ENCODE measurements at regions not wholly inside any gene's neighbourhood (a gene's known extent, or its start where the extent isn't known, plus 50 kb on each side); places are given as distances from the start of the nearest gene placed in this dataset.

GRCh38 chr13:109647699-109648098 lies 138.7 kb downstream of the IRS2 start:
- no CpG with 5 or more reads among the region's 2 CpGs for WGBS (ENCODE audit: extremely low coverage, insufficient coverage, insufficient read length)
- no peak overlapping the region for H3K14ac ChIP-seq (ENCODE audit: low read length)
- H3K4me1 ChIP-seq (ENCODE audit: control insufficient read depth in 1 of 2, insufficient read depth in 2 of 2, low read length in 2 of 2): peaks cover 0 to 3% of the 10 kb centered on the region in 2 experiments
- no peak overlapping the region for H2AFZ ChIP-seq (ENCODE audit: insufficient read depth, low read length, poor library complexity)
- no peaks in the 10 kb centered on the region for H3K36me3 ChIP-seq (ENCODE audit: control insufficient read depth in 1 of 2, insufficient read depth in 2 of 2, low read length in 2 of 2)
- no peak for DNase-seq
- no peak overlapping the region for H2BK12ac ChIP-seq (ENCODE audit: low read length)
- H4K91ac ChIP-seq (ENCODE audit: low read depth, low read length): no peak overlapping the region
- no peak overlapping the region for H3K23ac ChIP-seq (ENCODE audit: low read length)
- no peak overlapping the region for H3K18ac ChIP-seq (ENCODE audit: low read length)
- no peak overlapping the region for H2BK5ac ChIP-seq (ENCODE audit: low read depth, low read length, poor library complexity)
- H3K27me3 ChIP-seq (ENCODE audit: insufficient read depth, low read length): no peaks in the 10 kb centered on the region
- H3K79me1 ChIP-seq (ENCODE audit: low read length): no peaks in the 10 kb centered on the region
- no peaks in the 10 kb centered on the region for H3K79me2 ChIP-seq (ENCODE audit: control insufficient read depth, insufficient read depth, low read length, poor library complexity)
- H3K9ac ChIP-seq (ENCODE audit: low read length): no peak overlapping the region
- H3K4me2 ChIP-seq (ENCODE audit: low read length): no peak overlapping the region
- H2AK5ac ChIP-seq (ENCODE audit: low read length): no peak overlapping the region
- no peak overlapping the region for H3K4ac ChIP-seq (ENCODE audit: low read depth, low read length)
- H2BK120ac ChIP-seq (ENCODE audit: insufficient read depth, low read length, poor library complexity): no peak overlapping the region
- no peak overlapping the region for H4K12ac ChIP-seq (ENCODE audit: low read depth, low read length)
- no peak overlapping the region for H4K8ac ChIP-seq (ENCODE audit: low read depth, low read length)
- H3K9me3 ChIP-seq (ENCODE audit: insufficient read depth, low read depth, low read length): no peaks in the 10 kb centered on the region
- H3K4me3 ChIP-seq (ENCODE audit: low read depth, low read length): no peak overlapping the region
- H3K27ac ChIP-seq (ENCODE audit: low read depth, low read length): no peak overlapping the region

- Histone ChIP-seq H3K4me2 (ENCODE audit: low read length) (no peak overlapping the region), H4K8ac (ENCODE audit: low read depth, low read length) (no peak overlapping the region), H3K9ac (ENCODE audit: low read length) (no peak overlapping the region), H3K4me3 (ENCODE audit: low read depth, low read length) (no peak overlapping the region), H3K27me3 (ENCODE audit: insufficient read depth, low read length) (no peaks in the 10 kb centered on the region), H3K36me3 (ENCODE audit: control insufficient read depth in 1 of 2, insufficient read depth in 2 of 2, low read length in 2 of 2) (no peaks in the 10 kb centered on the region), H3K4ac (ENCODE audit: low read depth, low read length) (no peak overlapping the region), H3K4me1 (ENCODE audit: control insufficient read depth in 1 of 2, insufficient read depth in 2 of 2, low read length in 2 of 2) (peaks cover 0 to 3% of the 10 kb centered on the region in 2 experiments), H2BK5ac (ENCODE audit: low read depth, low read length, poor library complexity) (no peak overlapping the region), H3K23ac (ENCODE audit: low read length) (no peak overlapping the region), H4K91ac (ENCODE audit: low read depth, low read length) (no peak overlapping the region), H2AK5ac (ENCODE audit: low read length) (no peak overlapping the region), H2BK120ac (ENCODE audit: insufficient read depth, low read length, poor library complexity) (no peak overlapping the region), H2BK12ac (ENCODE audit: low read length) (no peak overlapping the region), H4K12ac (ENCODE audit: low read depth, low read length) (no peak overlapping the region), H3K27ac (ENCODE audit: low read depth, low read length) (no peak overlapping the region), H3K79me1 (ENCODE audit: low read length) (no peaks in the 10 kb centered on the region), H2AFZ (ENCODE audit: insufficient read depth, low read length, poor library complexity) (no peak overlapping the region), H3K79me2 (ENCODE audit: control insufficient read depth, insufficient read depth, low read length, poor library complexity) (no peaks in the 10 kb centered on the region), H3K14ac (ENCODE audit: low read length) (no peak overlapping the region), H3K9me3 (ENCODE audit: insufficient read depth, low read depth, low read length) (peaks cover 1% of the 10 kb centered on the region), H3K18ac (ENCODE audit: low read length) (no peak overlapping the region)
- WGBS (ENCODE audit: extremely low coverage, insufficient coverage, insufficient read length): no CpG with 5 or more reads among the region's 5 CpGs
- no peak for DNase-seq
Observed at GRCh38 chr13:109647053-109647452, 139.3 kb downstream of the IRS2 start.

GRCh38 chr13:109646423-109646822 lies 140.0 kb downstream of the IRS2 start:
- no peak overlapping the region for H3K18ac ChIP-seq (ENCODE audit: low read length)
- H3K4me1 ChIP-seq (ENCODE audit: control insufficient read depth in 1 of 2, insufficient read depth in 2 of 2, low read length in 2 of 2): peaks cover 0 to 3% of the 10 kb centered on the region in 2 experiments
- no peaks in the 10 kb centered on the region for H3K79me1 ChIP-seq (ENCODE audit: low read length)
- no peak overlapping the region for H2AFZ ChIP-seq (ENCODE audit: insufficient read depth, low read length, poor library complexity)
- H3K9me3 ChIP-seq (ENCODE audit: insufficient read depth, low read depth, low read length): peaks cover 1% of the 10 kb centered on the region
- H3K36me3 ChIP-seq (ENCODE audit: control insufficient read depth in 1 of 2, insufficient read depth in 2 of 2, low read length in 2 of 2): no peaks in the 10 kb centered on the region
- no peak overlapping the region for H3K4ac ChIP-seq (ENCODE audit: low read depth, low read length)
- H3K27ac ChIP-seq (ENCODE audit: low read depth, low read length): no peak overlapping the region
- no peak overlapping the region for H4K12ac ChIP-seq (ENCODE audit: low read depth, low read length)
- no peak overlapping the region for H2BK12ac ChIP-seq (ENCODE audit: low read length)
- WGBS (ENCODE audit: extremely low coverage, insufficient coverage, insufficient read length): no CpG with 5 or more reads among the region's 5 CpGs
- no peak overlapping the region for H3K9ac ChIP-seq (ENCODE audit: low read length)
- no peaks in the 10 kb centered on the region for H3K79me2 ChIP-seq (ENCODE audit: control insufficient read depth, insufficient read depth, low read length, poor library complexity)
- H3K14ac ChIP-seq (ENCODE audit: low read length): no peak overlapping the region
- no peak overlapping the region for H2BK120ac ChIP-seq (ENCODE audit: insufficient read depth, low read length, poor library complexity)
- no peak overlapping the region for H4K91ac ChIP-seq (ENCODE audit: low read depth, low read length)
- H3K4me3 ChIP-seq (ENCODE audit: low read depth, low read length): no peak overlapping the region
- no peak for DNase-seq
- no peak overlapping the region for H3K23ac ChIP-seq (ENCODE audit: low read length)
- no peak overlapping the region for H2AK5ac ChIP-seq (ENCODE audit: low read length)
- no peak overlapping the region for H3K4me2 ChIP-seq (ENCODE audit: low read length)
- no peaks in the 10 kb centered on the region for H3K27me3 ChIP-seq (ENCODE audit: insufficient read depth, low read length)
- H2BK5ac ChIP-seq (ENCODE audit: low read depth, low read length, poor library complexity): no peak overlapping the region
- no peak overlapping the region for H4K8ac ChIP-seq (ENCODE audit: low read depth, low read length)

GRCh38 chr13:109645831-109646230 lies 140.6 kb downstream of the IRS2 start:
- H3K18ac ChIP-seq (ENCODE audit: low read length): no peak overlapping the region
- H3K9me3 ChIP-seq (ENCODE audit: insufficient read depth, low read depth, low read length): peaks cover 1% of the 10 kb centered on the region
- DNase-seq: no peak
- H2AK5ac ChIP-seq (ENCODE audit: low read length): no peak overlapping the region
- no peak overlapping the region for H2BK12ac ChIP-seq (ENCODE audit: low read length)
- H3K23ac ChIP-seq (ENCODE audit: low read length): no peak overlapping the region
- H2BK5ac ChIP-seq (ENCODE audit: low read depth, low read length, poor library complexity): no peak overlapping the region
- H4K12ac ChIP-seq (ENCODE audit: low read depth, low read length): no peak overlapping the region
- no peaks in the 10 kb centered on the region for H3K27me3 ChIP-seq (ENCODE audit: insufficient read depth, low read length)
- no peak overlapping the region for H3K4ac ChIP-seq (ENCODE audit: low read depth, low read length)
- no peak overlapping the region for H3K9ac ChIP-seq (ENCODE audit: low read length)
- no peak overlapping the region for H4K91ac ChIP-seq (ENCODE audit: low read depth, low read length)
- H3K36me3 ChIP-seq (ENCODE audit: control insufficient read depth in 1 of 2, insufficient read depth in 2 of 2, low read length in 2 of 2): no peaks in the 10 kb centered on the region
- no peak overlapping the region for H3K4me3 ChIP-seq (ENCODE audit: low read depth, low read length)
- H4K8ac ChIP-seq (ENCODE audit: low read depth, low read length): no peak overlapping the region
- H3K4me1 ChIP-seq (ENCODE audit: control insufficient read depth in 1 of 2, insufficient read depth in 2 of 2, low read length in 2 of 2): peaks cover 0 to 3% of the 10 kb centered on the region in 2 experiments
- no CpG with 5 or more reads among the region's 6 CpGs for WGBS (ENCODE audit: extremely low coverage, insufficient coverage, insufficient read length)
- H3K79me1 ChIP-seq (ENCODE audit: low read length): no peaks in the 10 kb centered on the region
- H3K14ac ChIP-seq (ENCODE audit: low read length): no peak overlapping the region
- H3K4me2 ChIP-seq (ENCODE audit: low read length): no peak overlapping the region
- no peak overlapping the region for H2AFZ ChIP-seq (ENCODE audit: insufficient read depth, low read length, poor library complexity)
- no peak overlapping the region for H2BK120ac ChIP-seq (ENCODE audit: insufficient read depth, low read length, poor library complexity)
- H3K79me2 ChIP-seq (ENCODE audit: control insufficient read depth, insufficient read depth, low read length, poor library complexity): no peaks in the 10 kb centered on the region
- H3K27ac ChIP-seq (ENCODE audit: low read depth, low read length): no peak overlapping the region

All from trophoblast cell (in vitro differentiated cells and primary cell).